ENCODE measurements at regions not wholly inside any gene's neighbourhood (a gene's known extent, or its start where the extent isn't known, plus 50 kb on each side); places are given as distances from the start of the nearest gene placed in this dataset.

- no peak for TF ChIP-seq TAF1 (IDR thresholded peaks at IDR 0.05; ENCODE audit: borderline replicate concordance, insufficient read depth, low read length)
- no peak for TF ChIP-seq SIN3A (IDR thresholded peaks at IDR 0.05; ENCODE audit: borderline replicate concordance, insufficient read depth, low read length)
- TF ChIP-seq POLR2AphosphoS5 (IDR thresholded peaks at IDR 0.05; ENCODE audit: low read depth, low read length), result no peak
Measured at GRCh38 chr5:38794986-38795385, 50.8 kb upstream of the OSMR start.

All from PFSK-1 (cell line).